ENCODE measurements at regions not wholly inside any gene's neighbourhood (a gene's known extent, or its start where the extent isn't known, plus 50 kb on each side); places are given as distances from the start of the nearest gene placed in this dataset.

DNA sequence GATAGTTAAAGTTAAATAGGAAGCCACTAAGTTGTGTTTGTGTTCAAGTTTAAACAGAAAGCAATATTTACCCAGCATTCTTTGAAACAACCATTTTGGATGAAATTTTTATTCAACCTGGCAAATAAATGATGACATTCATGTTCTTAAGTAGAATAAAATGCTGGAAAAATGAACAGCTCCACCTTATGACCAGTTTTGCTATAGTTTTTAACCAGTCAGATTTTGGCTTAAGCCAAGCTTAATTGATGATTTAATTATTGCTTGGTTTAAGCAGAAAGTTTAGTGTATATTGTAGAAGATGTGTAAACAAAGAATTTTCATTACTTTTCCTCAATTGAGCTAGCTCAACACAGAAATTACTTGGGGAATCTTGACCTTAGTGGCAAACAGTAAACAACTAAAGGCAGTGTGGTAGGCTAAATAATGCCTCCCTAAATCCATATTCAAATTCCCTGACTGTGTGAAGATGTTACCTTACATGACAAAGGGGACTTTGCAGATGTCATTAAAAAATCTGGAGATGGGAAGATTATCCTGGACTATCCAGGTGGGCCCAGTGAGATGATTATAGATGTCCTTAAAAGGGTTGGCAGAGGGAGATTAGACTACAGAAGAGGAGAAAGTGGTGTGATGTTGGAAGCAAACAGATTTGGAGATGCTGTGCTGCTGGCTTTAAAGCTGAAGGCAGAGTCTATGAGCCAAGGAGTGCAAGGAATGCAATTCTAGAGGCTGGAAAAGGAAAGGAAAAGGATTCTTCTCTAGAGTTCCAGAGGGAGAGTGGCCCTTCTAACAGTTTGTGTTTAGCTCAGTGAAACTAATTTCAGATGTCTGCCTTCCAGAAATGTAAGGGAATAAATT, 448.6 kb upstream of the GOLIM4 start:
- Mint-ChIP-seq H3K27ac (no peak overlapping the region), H3K36me3 (ENCODE audit: insufficient read depth in 2 of 2) (no peaks in the 10 kb centered on the region), H3K9me3 (peaks cover 2 to 6% of the 10 kb centered on the region in 2 donors), H3K27me3 (ENCODE audit: low read depth) (no peaks in the 10 kb centered on the region), H3K4me3 (no peak overlapping the region), H3K4me1 (ENCODE audit: low read depth) (no peaks in the 10 kb centered on the region)
- no peak for ATAC-seq (replicated peaks in 1 of 2)
- no peak for DNase-seq

DNA sequence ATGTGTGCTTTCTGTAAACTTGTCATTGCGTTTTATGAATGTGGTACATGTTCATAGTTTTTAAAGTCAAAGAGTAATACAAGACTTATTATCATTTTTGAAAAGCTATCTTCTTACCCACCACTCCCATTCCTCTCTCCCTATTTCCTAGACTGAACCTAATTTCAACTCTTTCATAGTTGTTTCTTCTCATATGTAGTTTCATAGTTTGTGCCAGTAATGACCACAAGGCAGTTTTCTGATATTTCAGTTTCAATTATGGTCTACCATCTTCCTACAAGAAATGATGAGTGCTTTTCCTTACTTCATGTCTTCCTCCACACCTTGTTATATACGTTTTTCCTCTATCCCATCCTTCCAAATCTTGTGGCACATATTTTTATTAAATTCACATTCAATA, 445.0 kb upstream of the GOLIM4 start:
- no peak overlapping the region for H3K4me3 Mint-ChIP-seq
- no peaks in the 10 kb centered on the region for H3K36me3 Mint-ChIP-seq (ENCODE audit: insufficient read depth in 2 of 2)
- H3K27me3 Mint-ChIP-seq (ENCODE audit: low read depth): no peaks in the 10 kb centered on the region
- H3K27ac Mint-ChIP-seq: no peak overlapping the region
- no peaks in the 10 kb centered on the region for H3K4me1 Mint-ChIP-seq (ENCODE audit: low read depth)
- peaks cover 2 to 4% of the 10 kb centered on the region in 2 donors for H3K9me3 Mint-ChIP-seq
- DNase-seq: no peak
- ATAC-seq (replicated peaks in 1 of 2): no peak

DNA sequence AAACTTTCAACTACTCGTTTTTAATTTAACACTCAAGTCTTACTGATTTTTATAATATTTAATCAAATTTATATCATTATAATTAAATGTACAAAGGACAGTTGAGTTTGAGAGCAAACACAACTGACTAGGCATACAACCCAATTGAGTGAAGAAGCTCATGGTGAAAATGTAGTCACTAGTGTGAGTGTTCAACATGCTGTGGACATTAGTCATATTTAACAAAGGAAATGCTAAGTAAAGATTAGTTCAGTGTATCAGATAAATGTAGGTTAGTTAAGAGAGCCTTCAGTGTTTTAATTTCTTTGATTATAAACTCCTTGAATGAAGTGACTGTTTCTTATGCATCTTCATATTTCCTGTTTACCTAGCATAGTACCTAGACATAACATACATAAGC, 444.2 kb upstream of the GOLIM4 start:
- H3K4me1 Mint-ChIP-seq (ENCODE audit: low read depth): no peaks in the 10 kb centered on the region
- H3K27ac Mint-ChIP-seq: no peak overlapping the region
- no peaks in the 10 kb centered on the region for H3K27me3 Mint-ChIP-seq (ENCODE audit: low read depth)
- DNase-seq (no peak), ATAC-seq (replicated peaks in 1 of 2) (no peak)
- H3K4me3 Mint-ChIP-seq: no peak overlapping the region
- no peaks in the 10 kb centered on the region for H3K36me3 Mint-ChIP-seq (ENCODE audit: insufficient read depth in 2 of 2)
- H3K9me3 Mint-ChIP-seq: peaks cover 2 to 4% of the 10 kb centered on the region in 2 donors

DNA sequence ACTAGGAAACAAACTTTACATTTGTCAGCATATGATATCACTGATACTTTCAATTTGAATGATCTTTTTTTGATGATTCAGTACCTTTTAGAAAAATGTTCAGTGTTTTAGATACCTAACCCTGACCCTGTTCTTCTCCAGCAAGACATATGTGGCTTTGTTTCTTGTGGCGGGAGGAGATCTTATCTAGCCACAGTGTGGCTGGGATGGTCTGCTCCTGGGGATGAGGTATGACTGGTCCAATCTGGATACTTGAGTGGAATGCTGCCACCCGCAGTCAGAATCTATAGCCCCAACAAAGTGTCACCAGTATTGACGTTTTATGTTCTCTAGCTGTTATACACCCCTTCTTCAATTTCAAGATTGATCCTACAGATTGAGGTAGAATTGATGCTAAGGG, 439.0 kb upstream of the GOLIM4 start:
- Mint-ChIP-seq H3K4me3 (no peak overlapping the region), H3K27ac (no peak overlapping the region), H3K36me3 (ENCODE audit: insufficient read depth in 2 of 2) (no peaks in the 10 kb centered on the region), H3K9me3 (peaks cover 2 to 3% of the 10 kb centered on the region in 2 donors), H3K27me3 (ENCODE audit: low read depth) (no peaks in the 10 kb centered on the region), H3K4me1 (ENCODE audit: low read depth) (no peaks in the 10 kb centered on the region)
- ATAC-seq (replicated peaks in 1 of 2) (no peak), DNase-seq (no peak)

DNA sequence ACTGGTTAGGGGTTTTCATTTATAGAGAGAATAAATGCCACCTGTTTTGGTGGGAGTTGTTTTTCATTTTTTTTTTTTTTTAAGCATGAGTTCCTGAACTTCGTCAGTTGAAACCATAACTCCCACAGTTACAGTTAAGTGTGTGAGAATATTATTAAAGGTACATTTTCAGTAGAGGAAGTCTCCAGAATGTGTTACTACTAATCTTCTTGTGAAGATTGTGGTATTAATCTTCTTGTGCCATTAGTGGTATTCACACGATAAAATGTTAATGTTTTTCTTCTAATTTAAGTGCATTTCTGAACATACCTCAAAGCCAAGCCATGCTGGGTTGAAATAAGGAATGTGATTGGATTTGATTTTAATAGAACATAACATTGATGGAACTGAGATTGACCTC, 437.9 kb upstream of the GOLIM4 start:
- H3K27ac Mint-ChIP-seq: no peak overlapping the region

DNA sequence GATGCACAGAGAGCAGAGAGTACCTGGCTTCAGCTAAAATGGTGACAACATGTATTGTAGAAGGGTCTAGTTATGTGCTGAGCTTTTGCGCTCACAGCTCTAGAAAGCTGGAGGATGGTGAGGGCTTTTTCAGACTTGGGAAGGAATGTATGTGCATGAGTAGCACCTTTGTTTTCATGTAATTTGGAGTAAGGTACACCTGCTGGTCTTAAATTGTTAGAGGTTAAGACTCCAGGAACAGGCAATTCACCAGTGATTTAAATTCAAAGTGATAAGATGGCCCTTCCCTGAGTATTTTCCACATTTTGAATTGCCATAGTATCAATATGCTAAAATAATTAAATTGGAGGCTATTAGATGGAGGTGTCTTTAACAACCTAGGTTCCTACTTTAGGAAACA, 436.4 kb upstream of the GOLIM4 start:
- ATAC-seq (replicated peaks in 1 of 2) (no peak), DNase-seq (no peak)
- Mint-ChIP-seq H3K27me3 (ENCODE audit: low read depth) (no peaks in the 10 kb centered on the region), H3K27ac (no peak overlapping the region), H3K36me3 (ENCODE audit: insufficient read depth in 2 of 2) (no peaks in the 10 kb centered on the region), H3K4me1 (ENCODE audit: low read depth) (no peaks in the 10 kb centered on the region), H3K9me3 (peaks cover 0 to 4% of the 10 kb centered on the region in 2 donors), H3K4me3 (no peak overlapping the region)

More for the DNA sequence above, 437.9 kb upstream of the GOLIM4 start:
- no peak for ATAC-seq (replicated peaks in 1 of 2)
- Mint-ChIP-seq H3K4me3 (no peak overlapping the region), H3K4me1 (ENCODE audit: low read depth) (no peaks in the 10 kb centered on the region), H3K9me3 (peaks cover 2 to 4% of the 10 kb centered on the region in 2 donors), H3K27me3 (ENCODE audit: low read depth) (no peaks in the 10 kb centered on the region), H3K36me3 (ENCODE audit: insufficient read depth in 2 of 2) (no peaks in the 10 kb centered on the region)
- no peak for DNase-seq

DNA sequence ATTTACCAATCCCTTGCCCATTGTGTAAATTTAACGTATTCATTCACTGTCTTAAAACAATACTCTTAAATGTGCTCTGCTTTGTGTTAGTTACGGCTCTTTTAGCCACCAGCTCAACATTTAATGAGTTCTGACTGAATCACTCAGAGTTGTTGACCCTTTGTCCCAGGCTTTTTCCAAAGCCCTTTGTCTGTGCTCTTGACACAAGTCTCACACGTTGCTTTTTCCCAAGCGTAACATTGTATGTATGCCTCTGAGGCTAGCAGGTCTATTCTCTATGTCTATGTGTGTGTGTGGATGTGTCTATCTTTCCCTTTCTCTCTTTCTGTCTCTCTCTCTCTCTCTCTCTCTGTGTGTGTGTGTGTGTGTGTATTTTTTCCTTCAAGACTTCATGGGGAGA, 435.4 kb upstream of the GOLIM4 start:
- ATAC-seq (replicated peaks in 1 of 2) (no peak), DNase-seq (no peak)
- H3K27me3 Mint-ChIP-seq (ENCODE audit: low read depth): no peaks in the 10 kb centered on the region
- H3K9me3 Mint-ChIP-seq: peaks cover 0 to 4% of the 10 kb centered on the region in 2 donors
- H3K27ac Mint-ChIP-seq: no peak overlapping the region
- no peak overlapping the region for H3K4me3 Mint-ChIP-seq
- no peaks in the 10 kb centered on the region for H3K36me3 Mint-ChIP-seq (ENCODE audit: insufficient read depth in 2 of 2)
- H3K4me1 Mint-ChIP-seq (ENCODE audit: low read depth): no peaks in the 10 kb centered on the region

DNA sequence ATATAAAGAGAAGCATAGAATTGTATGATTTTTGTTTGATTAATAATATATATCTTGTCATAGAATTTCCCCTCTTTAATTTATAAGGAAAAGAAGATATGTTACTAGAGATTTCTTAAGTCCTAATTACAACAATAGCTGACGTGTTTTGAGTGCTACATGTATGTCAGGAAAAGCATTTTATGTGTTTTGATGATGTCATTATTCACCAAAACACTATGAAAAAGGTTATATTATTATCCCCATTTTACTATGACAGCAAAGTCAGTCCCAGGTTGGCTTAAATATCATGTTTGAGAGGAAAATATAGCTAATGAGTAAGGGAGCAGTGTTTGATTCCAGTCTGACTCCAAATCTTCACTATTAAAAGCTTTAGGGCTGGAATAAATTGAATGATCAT, 428.4 kb upstream of the GOLIM4 start:
- ATAC-seq (replicated peaks in 1 of 2): no peak
- H3K4me3 Mint-ChIP-seq: no peak overlapping the region

DNA sequence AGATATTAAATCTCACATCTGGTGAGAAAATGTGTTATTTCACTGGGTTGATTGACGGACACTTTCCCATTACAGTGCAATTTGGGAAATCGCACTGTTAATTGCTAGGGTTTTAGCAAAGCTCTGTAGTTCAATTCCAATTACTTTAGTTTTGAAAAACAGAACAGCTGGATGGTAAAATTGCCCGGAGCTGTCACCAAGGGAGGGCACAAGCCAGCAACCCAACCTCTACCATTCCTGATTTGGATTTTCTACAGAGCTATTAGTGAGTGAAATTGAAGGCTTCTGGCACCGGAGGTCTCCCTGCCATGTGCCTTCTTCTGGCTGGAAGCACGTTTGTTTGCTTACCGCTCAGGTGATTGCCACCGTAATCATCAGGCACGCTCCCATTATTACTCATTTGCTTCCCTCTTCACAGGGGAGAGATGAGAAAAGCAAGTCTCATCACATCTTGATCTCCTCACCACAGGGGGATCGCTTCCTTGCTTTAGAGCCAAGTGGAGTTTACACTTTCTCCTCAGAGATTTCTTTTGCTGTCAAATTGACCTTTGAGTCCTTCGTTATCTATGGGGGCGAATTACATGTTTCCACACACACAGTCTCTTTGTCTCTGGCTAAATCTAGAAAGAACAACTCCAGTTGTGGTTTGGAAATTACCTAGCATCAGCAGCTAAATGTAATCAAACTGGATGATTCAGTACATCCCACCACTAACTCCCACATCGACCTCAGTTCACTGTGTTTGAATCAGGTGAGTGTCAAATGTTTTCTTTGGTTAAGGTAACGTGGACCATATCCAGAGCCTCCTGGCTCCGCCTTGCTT, 421.7 kb upstream of the GOLIM4 start:
- Mint-ChIP-seq H3K4me1 (ENCODE audit: low read depth) (no peaks in the 10 kb centered on the region), H3K4me3 (no peak overlapping the region)

More for the DNA sequence above, 428.4 kb upstream of the GOLIM4 start:
- Mint-ChIP-seq H3K4me1 (ENCODE audit: low read depth) (no peaks in the 10 kb centered on the region), H3K9me3 (peaks cover 0 to 2% of the 10 kb centered on the region in 2 donors), H3K27me3 (ENCODE audit: low read depth) (no peaks in the 10 kb centered on the region), H3K27ac (no peak overlapping the region), H3K36me3 (ENCODE audit: insufficient read depth in 2 of 2) (no peaks in the 10 kb centered on the region)
- no peak for DNase-seq

DNA sequence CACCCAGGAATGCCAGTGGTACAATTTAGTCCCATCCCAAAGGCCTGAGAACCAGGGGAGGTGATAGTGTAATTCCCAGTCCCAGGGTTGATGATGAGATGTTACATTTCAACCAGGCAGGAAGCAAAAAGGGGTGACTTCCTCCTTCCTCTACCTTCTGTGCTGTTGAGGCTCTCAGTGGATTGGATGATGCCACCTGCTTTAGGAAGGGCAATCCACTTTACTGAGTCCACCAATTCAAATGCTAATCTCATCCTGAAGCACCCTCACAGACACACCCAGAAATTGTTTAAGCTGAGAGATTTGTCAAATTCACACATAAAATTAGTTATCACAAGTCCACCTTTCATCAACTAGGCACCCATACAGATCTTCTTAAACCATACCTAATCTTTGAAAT, 418.5 kb upstream of the GOLIM4 start:
- ATAC-seq (replicated peaks in 1 of 2) (no peak), DNase-seq (no peak)
- no peaks in the 10 kb centered on the region for H3K27me3 Mint-ChIP-seq (ENCODE audit: low read depth)
- H3K9me3 Mint-ChIP-seq: no peaks in the 10 kb centered on the region
- no peaks in the 10 kb centered on the region for H3K4me1 Mint-ChIP-seq (ENCODE audit: low read depth)
- H3K4me3 Mint-ChIP-seq: no peak overlapping the region
- no peaks in the 10 kb centered on the region for H3K36me3 Mint-ChIP-seq (ENCODE audit: insufficient read depth in 2 of 2)
- no peak overlapping the region for H3K27ac Mint-ChIP-seq

More for the DNA sequence above, 421.7 kb upstream of the GOLIM4 start:
- H3K27me3 Mint-ChIP-seq (ENCODE audit: low read depth): no peaks in the 10 kb centered on the region
- peak; percentile 26 to 72 for ATAC-seq (replicated peaks in 1 of 2)
- no peak overlapping the region for H3K27ac Mint-ChIP-seq
- no peaks in the 10 kb centered on the region for H3K36me3 Mint-ChIP-seq (ENCODE audit: insufficient read depth in 2 of 2)
- H3K9me3 Mint-ChIP-seq: peaks cover 0 to 2% of the 10 kb centered on the region in 2 donors
- peak in 1 of 2 donors; percentile 0 for DNase-seq

DNA sequence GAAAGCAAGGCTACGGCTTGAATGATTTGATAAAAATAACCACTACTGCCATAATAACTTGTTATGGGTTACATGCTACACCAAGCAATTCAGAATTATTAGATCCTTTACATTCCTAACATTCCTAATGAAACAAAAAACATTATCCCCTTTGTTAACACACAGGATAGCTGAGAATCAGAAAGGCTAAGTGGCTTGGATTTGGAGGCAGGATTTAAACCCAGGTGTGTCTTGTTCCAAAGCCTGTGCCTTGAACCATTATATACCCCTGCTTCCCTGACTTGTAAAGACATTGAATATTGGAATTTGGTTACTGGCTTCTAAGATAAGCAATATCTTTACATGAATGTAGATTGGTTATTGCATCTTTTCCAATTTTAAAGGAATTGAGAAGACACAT, 417.1 kb upstream of the GOLIM4 start:
- Mint-ChIP-seq H3K27me3 (ENCODE audit: low read depth) (no peaks in the 10 kb centered on the region), H3K4me3 (no peak overlapping the region), H3K4me1 (ENCODE audit: low read depth) (no peaks in the 10 kb centered on the region), H3K9me3 (no peaks in the 10 kb centered on the region), H3K36me3 (ENCODE audit: insufficient read depth in 2 of 2) (no peaks in the 10 kb centered on the region), H3K27ac (no peak overlapping the region)
- ATAC-seq (replicated peaks in 1 of 2): no peak
- DNase-seq: no peak

DNA sequence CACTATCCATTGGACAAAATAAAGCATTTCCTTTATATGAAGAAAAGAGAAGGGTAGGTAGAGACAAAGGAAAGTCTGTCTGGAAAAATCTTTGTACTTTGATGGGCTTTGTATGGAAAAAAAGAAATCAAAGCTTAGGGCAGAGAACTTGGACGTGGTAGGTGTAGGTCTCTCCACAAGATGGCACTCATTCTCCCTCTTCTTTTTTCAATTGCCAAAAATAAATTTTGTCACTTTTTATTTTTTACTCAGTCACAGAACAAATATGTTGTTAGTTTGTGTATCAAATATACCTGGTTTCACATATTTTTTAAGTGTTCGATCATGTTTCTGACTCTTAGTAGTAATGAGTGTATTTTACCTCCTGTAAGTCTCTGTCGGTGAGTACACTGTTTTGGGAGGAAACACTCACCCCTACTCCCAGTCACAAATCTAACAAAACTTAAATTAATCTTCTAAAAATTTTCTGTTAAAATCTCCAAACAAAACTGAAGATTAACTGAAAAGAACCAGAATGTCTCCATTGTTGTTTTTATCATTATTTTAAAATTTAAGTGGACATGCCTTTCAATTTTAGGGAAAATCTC, 415.8 kb upstream of the GOLIM4 start:
- no peak overlapping the region for H3K4me3 Mint-ChIP-seq
- no peaks in the 10 kb centered on the region for H3K9me3 Mint-ChIP-seq
- DNase-seq (no peak), ATAC-seq (replicated peaks in 1 of 2) (no peak)
- no peak overlapping the region for H3K27ac Mint-ChIP-seq
- H3K4me1 Mint-ChIP-seq (ENCODE audit: low read depth): no peaks in the 10 kb centered on the region
- H3K27me3 Mint-ChIP-seq (ENCODE audit: low read depth): no peaks in the 10 kb centered on the region
- no peaks in the 10 kb centered on the region for H3K36me3 Mint-ChIP-seq (ENCODE audit: insufficient read depth in 2 of 2)

DNA sequence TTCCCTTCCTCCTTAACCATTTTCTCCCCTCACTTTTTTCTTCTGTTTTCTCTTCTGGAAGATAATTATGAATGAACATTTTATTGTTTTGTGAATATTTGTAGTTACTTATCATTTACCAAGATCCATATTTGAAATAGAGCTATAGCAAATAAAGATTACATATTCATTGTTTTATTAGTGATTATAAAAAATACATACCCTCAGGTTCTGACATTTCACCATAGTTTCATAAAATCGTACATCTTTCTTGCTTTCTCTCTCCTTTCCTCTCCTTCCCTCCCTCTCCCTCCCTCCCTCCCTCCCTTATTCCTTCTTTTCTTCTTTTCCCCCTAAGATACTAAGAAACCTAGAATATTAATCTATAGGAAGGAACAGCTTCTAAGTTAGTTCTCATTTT, 410.9 kb upstream of the GOLIM4 start:
- Mint-ChIP-seq H3K36me3 (ENCODE audit: insufficient read depth in 2 of 2) (no peaks in the 10 kb centered on the region), H3K27me3 (ENCODE audit: low read depth) (no peaks in the 10 kb centered on the region), H3K4me3 (no peak overlapping the region), H3K9me3 (no peaks in the 10 kb centered on the region), H3K4me1 (ENCODE audit: low read depth) (no peaks in the 10 kb centered on the region), H3K27ac (no peak overlapping the region)
- DNase-seq: no peak
- ATAC-seq (replicated peaks in 1 of 2): no peak

Data from activated T-cell treated with anti-CD3 and anti-CD28 coated beads, Interleukin-2, amount 50 U/mL, for 72 hours (primary cell).